ENCODE measurements at regions not wholly inside any gene's neighbourhood (a gene's known extent, or its start where the extent isn't known, plus 50 kb on each side); places are given as distances from the start of the nearest gene placed in this dataset.

- in situ Hi-C loops (cut with HindIII; ENCODE audit: low pct_unique_long_range_greater_than_20kb, low sequenced_read_pairs) = no loop called here
- no peak for TF ChIP-seq JUND (IDR thresholded peaks at IDR 0.05; ENCODE audit: low read depth)
- no peak for DNase-seq (ENCODE audit: low read depth in 1 of 2, low spot score in 1 of 2)
Observed at GRCh38 chr12:115626210-115626609, 651.3 kb downstream of the MED13L start.

GRCh38 chr12:115623764-115624334 is 653.6 kb downstream of the MED13L start:
- TF ChIP-seq JUND (IDR thresholded peaks at IDR 0.05; ENCODE audit: low read depth) = no peak
- in situ Hi-C loops (cut with HindIII; ENCODE audit: low pct_unique_long_range_greater_than_20kb, low sequenced_read_pairs) = no loop called here
- DNase-seq (ENCODE audit: low read depth in 1 of 2, low spot score in 1 of 2) = no peak

- no peak for DNase-seq (ENCODE audit: low read depth in 1 of 2, low spot score in 1 of 2)
- no peak for TF ChIP-seq JUND (IDR thresholded peaks at IDR 0.05; ENCODE audit: low read depth)
- in situ Hi-C loops (cut with HindIII; ENCODE audit: low pct_unique_long_range_greater_than_20kb, low sequenced_read_pairs) = no loop called here
Observed at GRCh38 chr12:115623275-115623674, 654.2 kb downstream of the MED13L start.

GRCh38 chr12:115620816-115621215 is 656.7 kb downstream of the MED13L start:
- DNase-seq (ENCODE audit: low read depth in 1 of 2, low spot score in 1 of 2) = no peak
- in situ Hi-C loops (cut with HindIII; ENCODE audit: low pct_unique_long_range_greater_than_20kb, low sequenced_read_pairs) = no loop called here
- TF ChIP-seq JUND (IDR thresholded peaks at IDR 0.05; ENCODE audit: low read depth) = no peak

- DNase-seq (ENCODE audit: low read depth in 1 of 2, low spot score in 1 of 2) = no peak
- TF ChIP-seq JUND (IDR thresholded peaks at IDR 0.05; ENCODE audit: low read depth) = no peak
- in situ Hi-C loops (cut with HindIII; ENCODE audit: low pct_unique_long_range_greater_than_20kb, low sequenced_read_pairs) = no loop called here
Observed at GRCh38 chr12:115619889-115620288, 657.6 kb downstream of the MED13L start.

GRCh38 chr12:115619061-115619460 is 658.4 kb downstream of the MED13L start:
- in situ Hi-C loops (cut with HindIII; ENCODE audit: low pct_unique_long_range_greater_than_20kb, low sequenced_read_pairs) = no loop called here
- no peak for DNase-seq (ENCODE audit: low read depth in 1 of 2, low spot score in 1 of 2)
- TF ChIP-seq JUND (IDR thresholded peaks at IDR 0.05; ENCODE audit: low read depth) = no peak

GRCh38 chr12:115618105-115618504 is 659.4 kb downstream of the MED13L start:
- DNase-seq (ENCODE audit: low read depth in 1 of 2, low spot score in 1 of 2) = no peak
- TF ChIP-seq JUND (IDR thresholded peaks at IDR 0.05; ENCODE audit: low read depth) = no peak
- in situ Hi-C loops (cut with HindIII; ENCODE audit: low pct_unique_long_range_greater_than_20kb, low sequenced_read_pairs) = no loop called here

GRCh38 chr12:115617391-115617790 is 660.1 kb downstream of the MED13L start:
- DNase-seq (ENCODE audit: low read depth in 1 of 2, low spot score in 1 of 2) = no peak
- TF ChIP-seq JUND (IDR thresholded peaks at IDR 0.05; ENCODE audit: low read depth) = no peak
- in situ Hi-C loops (cut with HindIII; ENCODE audit: low pct_unique_long_range_greater_than_20kb, low sequenced_read_pairs) = no loop called here

- in situ Hi-C loops (cut with HindIII; ENCODE audit: low pct_unique_long_range_greater_than_20kb, low sequenced_read_pairs) = no loop called here
- no peak for TF ChIP-seq JUND (IDR thresholded peaks at IDR 0.05; ENCODE audit: low read depth)
- DNase-seq (ENCODE audit: low read depth in 1 of 2, low spot score in 1 of 2) = no peak
Observed at GRCh38 chr12:115611477-115611876, 666.0 kb downstream of the MED13L start.

- no peak for DNase-seq (ENCODE audit: low read depth in 1 of 2, low spot score in 1 of 2)
- in situ Hi-C loops (cut with HindIII; ENCODE audit: low pct_unique_long_range_greater_than_20kb, low sequenced_read_pairs) = no loop called here
- no peak for TF ChIP-seq JUND (IDR thresholded peaks at IDR 0.05; ENCODE audit: low read depth)
Observed at GRCh38 chr12:115609347-115609746, 668.1 kb downstream of the MED13L start.

GRCh38 chr12:115606040-115606439 is 671.5 kb downstream of the MED13L start:
- no peak for TF ChIP-seq JUND (IDR thresholded peaks at IDR 0.05; ENCODE audit: low read depth)
- in situ Hi-C loops (cut with HindIII; ENCODE audit: low pct_unique_long_range_greater_than_20kb, low sequenced_read_pairs) = no loop called here
- no peak for DNase-seq (ENCODE audit: low read depth in 1 of 2, low spot score in 1 of 2)

- no peak for TF ChIP-seq JUND (IDR thresholded peaks at IDR 0.05; ENCODE audit: low read depth)
- DNase-seq (ENCODE audit: low read depth in 1 of 2, low spot score in 1 of 2) = no peak
- in situ Hi-C loops (cut with HindIII; ENCODE audit: low pct_unique_long_range_greater_than_20kb, low sequenced_read_pairs) = no loop called here
Observed at GRCh38 chr12:115598871-115599811, 678.4 kb downstream of the MED13L start.

- no peak for TF ChIP-seq JUND (IDR thresholded peaks at IDR 0.05; ENCODE audit: low read depth)
- no peak for DNase-seq (ENCODE audit: low read depth in 1 of 2, low spot score in 1 of 2)
- in situ Hi-C loops (cut with HindIII; ENCODE audit: low pct_unique_long_range_greater_than_20kb, low sequenced_read_pairs) = no loop called here
Observed at GRCh38 chr12:115597157-115597712, 680.3 kb downstream of the MED13L start.
